GM23338 (cell line): ENCODE measurements at regions not wholly inside any gene's neighbourhood (a gene's known extent, or its start where the extent isn't known, plus 50 kb on each side); places are given as distances from the start of the nearest gene placed in this dataset.

Experiments used
- ATAC-seq: fragments of 200-7000 bp; cut with Tn5 transposase; 3 replicates; pipeline ENCODE4 v1.9.1; 2020
- DNase-seq: peaks from one replicate; pipeline ENCODE4 v3.0.0-alpha.2; 2015; ENCODE audit warnings: low spot score
- H2AFZ ChIP-seq: fragments of 200-600 bp; sonication (generic); 2 replicates; pipeline ENCODE4 v1.8.0; 2016; ENCODE audit warnings: antibody characterized with exemption, mild to moderate bottlenecking, moderate library complexity
- H3F3A ChIP-seq: fragments of 200-600 bp; sonication (generic); replicated peaks from 2 replicates; pipeline ENCODE4 v1.8.0; 2017; ENCODE audit warnings: antibody characterized with exemption, mixed run types, low read depth
- H3K27ac ChIP-seq: fragments of 200-600 bp; sonication (generic); 2 replicates; pipeline ENCODE4 v1.6.1; 2016; ENCODE audit warnings: low read depth
- H3K27me3 ChIP-seq: fragments of 200-600 bp; sonication (generic); 2 replicates; pipeline ENCODE4 v1.8.0; 2016; ENCODE audit warnings: mild to moderate bottlenecking, mixed run types, moderate library complexity; ENCODE audit not compliant: insufficient read depth
- H3K36me3 ChIP-seq: fragments of 200-600 bp; sonication (generic); 2 replicates; pipeline ENCODE4 v1.8.0; 2016; ENCODE audit warnings: mild to moderate bottlenecking; ENCODE audit not compliant: insufficient read depth
- H3K4me1 ChIP-seq: fragments of 200-600 bp; sonication (generic); 2 replicates; pipeline ENCODE4 v1.8.0; 2016; ENCODE audit warnings: mild to moderate bottlenecking, moderate library complexity; ENCODE audit not compliant: insufficient read depth
- H3K4me2 ChIP-seq: fragments of 200-600 bp; sonication (generic); 2 replicates; pipeline ENCODE4 v1.7.1; 2017; ENCODE audit warnings: mixed run types
- H3K4me3 ChIP-seq: fragments of 200-600 bp; sonication (generic); 2 replicates; pipeline ENCODE4 v1.6.1; 2016; ENCODE audit warnings: mixed run types
- H3K79me2 ChIP-seq: fragments of 200-600 bp; sonication (generic); replicated peaks from 2 replicates; pipeline ENCODE4 v1.8.0; 2017; ENCODE audit warnings: mild to moderate bottlenecking; ENCODE audit not compliant: insufficient read depth
- H3K9me2 ChIP-seq: fragments of 200-600 bp; sonication (generic); 2 replicates; pipeline ENCODE4 v1.8.0; 2017; ENCODE audit not compliant: insufficient read depth
- H4K20me1 ChIP-seq: fragments of 200-600 bp; sonication (generic); replicated peaks from 2 replicates; pipeline ENCODE4 v1.8.0; 2017; ENCODE audit warnings: mild to moderate bottlenecking; ENCODE audit not compliant: insufficient read depth
- H3K27ac Mint-ChIP-seq: 2 replicates; pipeline ENCODE4 v1.8.0; 2020; ENCODE audit warnings: inconsistent platforms, mild to moderate bottlenecking, moderate library complexity, mixed read lengths
- H3K27me3 Mint-ChIP-seq: 3 replicates; pipeline ENCODE4 v1.8.0; 2022; ENCODE audit warnings: low read depth, mild to moderate bottlenecking, moderate library complexity, mixed read lengths, inconsistent platforms; ENCODE audit not compliant: insufficient read depth, poor library complexity
- H3K36me3 Mint-ChIP-seq: 3 replicates; pipeline ENCODE4 v1.8.0; 2021; ENCODE audit warnings: low read depth, mild to moderate bottlenecking, inconsistent platforms, moderate library complexity, mixed read lengths
- H3K4me1 Mint-ChIP-seq: 3 replicates; pipeline ENCODE4 v1.8.0; 2020; ENCODE audit warnings: mild to moderate bottlenecking, inconsistent platforms, mixed read lengths
- H3K4me3 Mint-ChIP-seq: 3 replicates; pipeline ENCODE4 v1.8.0; 2021; ENCODE audit warnings: moderate library complexity, mild to moderate bottlenecking, inconsistent platforms, mixed read lengths
- H3K9me3 Mint-ChIP-seq: 3 replicates; pipeline ENCODE4 v1.8.0; 2020; ENCODE audit warnings: moderate library complexity, mild to moderate bottlenecking, inconsistent platforms, mixed read lengths
- NANOG ChIP-seq: IDR thresholded peaks from 2 replicates; pipeline ENCODE4 v1.6.1; 2016; ENCODE audit warnings: antibody characterized with exemption, borderline replicate concordance
- STAT1 ChIP-seq: IDR thresholded peaks from one replicate; pipeline ENCODE4 v1.6.1; 2016; ENCODE audit warnings: antibody characterized with exemption; ENCODE audit not compliant: unreplicated experiment
- TF ChIP-seq, protein P1 (sequence below): fragments of 250-450 bp; sonication (Bioruptor Pico); IDR thresholded peaks from 2 replicates; pipeline ENCODE4 v1.5.0; 2020; ENCODE audit warnings: mild to moderate bottlenecking, moderate library complexity

DNA sequence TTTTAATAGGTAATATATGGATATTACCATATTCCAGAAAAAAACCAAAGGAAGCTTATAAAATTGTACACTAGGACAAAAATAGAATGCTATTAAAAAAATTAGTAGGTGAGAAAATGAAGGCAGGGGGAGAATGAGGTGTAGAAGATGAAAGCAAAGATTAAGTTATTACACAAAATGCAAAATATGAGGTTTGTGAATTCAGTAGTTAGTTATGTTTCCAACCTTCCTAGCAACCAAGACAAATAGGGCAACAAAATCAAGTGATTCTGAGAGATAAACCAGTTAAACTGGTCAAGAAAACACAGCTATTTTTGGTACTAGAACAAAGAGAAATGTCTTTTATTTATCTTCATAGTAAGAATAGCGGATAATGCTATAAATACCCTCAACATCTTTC lies 300.0 kb upstream of the RASGEF1B start:
- Histone ChIP-seq H3F3A (no peaks in the 10 kb centered on the region), H3K4me3 (no peak overlapping the region), H3K9me2 (no peaks in the 10 kb centered on the region; the same call in 1 of the 2 replicates), H3K27ac (no peak overlapping the region), H3K36me3 (no peaks in the 10 kb centered on the region), H3K79me2 (no peaks in the 10 kb centered on the region), H3K4me2 (no peak overlapping the region), H2AFZ (no peak overlapping the region), H3K27me3 (no peaks in the 10 kb centered on the region), H3K4me1 (no peaks in the 10 kb centered on the region), H4K20me1 (no peaks in the 10 kb centered on the region)
- Mint-ChIP-seq H3K9me3 (no peaks in the 10 kb centered on the region), H3K36me3 (no peaks in the 10 kb centered on the region), H3K4me3 (no peak overlapping the region), H3K27me3 (no peaks in the 10 kb centered on the region), H3K27ac (no peak overlapping the region), H3K4me1 (0 out of 3 replicates have a peak, but pooled peaks cover 3% of the 10 kb centered on the region)
- TF ChIP-seq, protein P1, sequence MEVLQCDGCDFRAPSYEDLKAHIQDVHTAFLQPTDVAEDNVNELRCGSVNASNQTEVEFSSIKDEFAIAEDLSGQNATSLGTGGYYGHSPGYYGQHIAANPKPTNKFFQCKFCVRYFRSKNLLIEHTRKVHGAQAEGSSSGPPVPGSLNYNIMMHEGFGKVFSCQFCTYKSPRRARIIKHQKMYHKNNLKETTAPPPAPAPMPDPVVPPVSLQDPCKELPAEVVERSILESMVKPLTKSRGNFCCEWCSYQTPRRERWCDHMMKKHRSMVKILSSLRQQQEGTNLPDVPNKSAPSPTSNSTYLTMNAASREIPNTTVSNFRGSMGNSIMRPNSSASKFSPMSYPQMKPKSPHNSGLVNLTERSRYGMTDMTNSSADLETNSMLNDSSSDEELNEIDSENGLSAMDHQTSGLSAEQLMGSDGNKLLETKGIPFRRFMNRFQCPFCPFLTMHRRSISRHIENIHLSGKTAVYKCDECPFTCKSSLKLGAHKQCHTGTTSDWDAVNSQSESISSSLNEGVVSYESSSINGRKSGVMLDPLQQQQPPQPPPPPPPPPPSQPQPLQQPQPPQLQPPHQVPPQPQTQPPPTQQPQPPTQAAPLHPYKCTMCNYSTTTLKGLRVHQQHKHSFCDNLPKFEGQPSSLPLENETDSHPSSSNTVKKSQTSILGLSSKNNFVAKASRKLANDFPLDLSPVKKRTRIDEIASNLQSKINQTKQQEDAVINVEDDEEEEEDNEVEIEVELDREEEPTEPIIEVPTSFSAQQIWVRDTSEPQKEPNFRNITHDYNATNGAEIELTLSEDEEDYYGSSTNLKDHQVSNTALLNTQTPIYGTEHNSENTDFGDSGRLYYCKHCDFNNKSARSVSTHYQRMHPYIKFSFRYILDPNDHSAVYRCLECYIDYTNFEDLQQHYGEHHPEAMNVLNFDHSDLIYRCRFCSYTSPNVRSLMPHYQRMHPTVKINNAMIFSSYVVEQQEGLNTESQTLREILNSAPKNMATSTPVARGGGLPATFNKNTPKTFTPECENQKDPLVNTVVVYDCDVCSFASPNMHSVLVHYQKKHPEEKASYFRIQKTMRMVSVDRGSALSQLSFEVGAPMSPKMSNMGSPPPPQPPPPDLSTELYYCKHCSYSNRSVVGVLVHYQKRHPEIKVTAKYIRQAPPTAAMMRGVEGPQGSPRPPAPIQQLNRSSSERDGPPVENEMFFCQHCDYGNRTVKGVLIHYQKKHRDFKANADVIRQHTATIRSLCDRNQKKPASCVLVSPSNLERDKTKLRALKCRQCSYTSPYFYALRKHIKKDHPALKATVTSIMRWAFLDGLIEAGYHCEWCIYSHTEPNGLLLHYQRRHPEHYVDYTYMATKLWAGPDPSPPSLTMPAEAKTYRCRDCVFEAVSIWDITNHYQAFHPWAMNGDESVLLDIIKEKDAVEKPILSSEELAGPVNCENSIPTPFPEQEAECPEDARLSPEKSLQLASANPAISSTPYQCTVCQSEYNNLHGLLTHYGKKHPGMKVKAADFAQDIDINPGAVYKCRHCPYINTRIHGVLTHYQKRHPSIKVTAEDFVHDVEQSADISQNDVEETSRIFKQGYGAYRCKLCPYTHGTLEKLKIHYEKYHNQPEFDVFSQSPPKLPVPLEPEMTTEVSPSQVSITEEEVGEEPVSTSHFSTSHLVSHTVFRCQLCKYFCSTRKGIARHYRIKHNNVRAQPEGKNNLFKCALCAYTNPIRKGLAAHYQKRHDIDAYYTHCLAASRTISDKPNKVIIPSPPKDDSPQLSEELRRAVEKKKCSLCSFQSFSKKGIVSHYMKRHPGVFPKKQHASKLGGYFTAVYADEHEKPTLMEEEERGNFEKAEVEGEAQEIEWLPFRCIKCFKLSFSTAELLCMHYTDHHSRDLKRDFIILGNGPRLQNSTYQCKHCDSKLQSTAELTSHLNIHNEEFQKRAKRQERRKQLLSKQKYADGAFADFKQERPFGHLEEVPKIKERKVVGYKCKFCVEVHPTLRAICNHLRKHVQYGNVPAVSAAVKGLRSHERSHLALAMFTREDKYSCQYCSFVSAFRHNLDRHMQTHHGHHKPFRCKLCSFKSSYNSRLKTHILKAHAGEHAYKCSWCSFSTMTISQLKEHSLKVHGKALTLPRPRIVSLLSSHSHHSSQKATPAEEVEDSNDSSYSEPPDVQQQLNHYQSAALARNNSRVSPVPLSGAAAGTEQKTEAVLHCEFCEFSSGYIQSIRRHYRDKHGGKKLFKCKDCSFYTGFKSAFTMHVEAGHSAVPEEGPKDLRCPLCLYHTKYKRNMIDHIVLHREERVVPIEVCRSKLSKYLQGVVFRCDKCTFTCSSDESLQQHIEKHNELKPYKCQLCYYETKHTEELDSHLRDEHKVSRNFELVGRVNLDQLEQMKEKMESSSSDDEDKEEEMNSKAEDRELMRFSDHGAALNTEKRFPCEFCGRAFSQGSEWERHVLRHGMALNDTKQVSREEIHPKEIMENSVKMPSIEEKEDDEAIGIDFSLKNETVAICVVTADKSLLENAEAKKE = no peak
- TF ChIP-seq STAT1 = no peak
- ATAC-seq (no peak), DNase-seq (no peak)

DNA sequence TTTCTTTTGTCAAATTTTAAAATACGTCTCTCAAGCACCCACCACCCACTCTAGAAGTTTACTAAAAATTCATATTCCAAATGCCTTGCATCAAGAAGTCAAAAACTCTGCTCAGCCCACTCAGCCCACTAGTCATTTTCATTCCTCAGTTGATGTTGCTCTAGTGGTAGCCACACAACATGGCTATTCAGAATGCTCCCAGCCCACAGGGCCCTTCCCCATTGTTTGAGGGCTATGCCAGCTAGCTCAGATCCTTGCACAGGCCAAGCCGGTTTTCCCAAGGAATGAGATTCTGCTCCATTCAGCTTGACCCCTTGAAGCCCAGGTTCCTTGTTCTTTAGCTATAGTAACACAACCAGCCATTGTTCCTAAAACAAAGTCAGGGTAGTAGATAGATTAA lies 297.5 kb upstream of the RASGEF1B start:
- Mint-ChIP-seq H3K27me3 (no peaks in the 10 kb centered on the region), H3K27ac (no peak overlapping the region)

More for the DNA sequence above, 297.5 kb upstream of the RASGEF1B start:
- Histone ChIP-seq H3F3A (no peaks in the 10 kb centered on the region), H2AFZ (no peak overlapping the region), H3K36me3 (no peaks in the 10 kb centered on the region), H4K20me1 (no peaks in the 10 kb centered on the region), H3K4me1 (no peaks in the 10 kb centered on the region), H3K4me2 (no peak overlapping the region), H3K9me2 (no peaks in the 10 kb centered on the region; the same call in 1 of the 2 replicates), H3K27ac (no peak overlapping the region), H3K27me3 (no peaks in the 10 kb centered on the region), H3K4me3 (no peak overlapping the region), H3K79me2 (no peaks in the 10 kb centered on the region)
- H3K4me1 Mint-ChIP-seq = no peaks in the 10 kb centered on the region
- no peak overlapping the region for H3K4me3 Mint-ChIP-seq
- no peaks in the 10 kb centered on the region for H3K36me3 Mint-ChIP-seq
- TF ChIP-seq NANOG = no peak
- no peak for DNase-seq
- no peaks in the 10 kb centered on the region for H3K9me3 Mint-ChIP-seq
- no peak for ATAC-seq
